Naive B cell (primary cell): ENCODE measurements at regions not wholly inside any gene's neighbourhood (a gene's known extent, or its start where the extent isn't known, plus 50 kb on each side); places are given as distances from the start of the nearest gene placed in this dataset.

Source experiments
- ATAC-seq, 2 donors: fragments of 150-1000 bp; cut with Tn5 transposase; 2 replicates each; pipeline ENCODE4 v1.10.0; 2021; ENCODE audit warnings: low read depth in 2 of 2, mild to moderate bottlenecking in 2 of 2, moderate library complexity in 2 of 2
- DNase-seq: peaks from one replicate; pipeline ENCODE4 v3.0.0; 2022
- H3K27ac Mint-ChIP-seq, 6 donors: one replicate each; pipeline ENCODE4 v1.8.0; 2020 to 2022; ENCODE audit warnings: mild to moderate bottlenecking in 6 of 6, mixed read lengths in 6 of 6, moderate library complexity in 5 of 6, inconsistent platforms in 2 of 6
- H3K27me3 Mint-ChIP-seq, 3 donors: one replicate each; pipeline ENCODE4 v1.8.0; 2021 to 2022; ENCODE audit warnings: mixed read lengths in 3 of 3, mild to moderate bottlenecking in 1 of 3
- H3K36me3 Mint-ChIP-seq, 2 donors: one replicate each; pipeline ENCODE4 v1.8.0; 2020 to 2022; ENCODE audit warnings: mixed read lengths in 2 of 2, inconsistent platforms in 1 of 2, mild to moderate bottlenecking in 1 of 2
- H3K4me1 Mint-ChIP-seq, 3 donors: one replicate each; pipeline ENCODE4 v1.8.0; 2020 to 2022; ENCODE audit warnings: mixed read lengths in 3 of 3, inconsistent platforms in 1 of 3, mild to moderate bottlenecking in 1 of 3, moderate library complexity in 1 of 3
- H3K4me3 Mint-ChIP-seq, 8 donors: one replicate each; pipeline ENCODE4 v1.8.0; 2020 to 2022; ENCODE audit warnings: mild to moderate bottlenecking in 8 of 8, mixed read lengths in 8 of 8, moderate library complexity in 8 of 8, inconsistent platforms in 2 of 8
- H3K9me3 Mint-ChIP-seq, 7 donors: one replicate each; pipeline ENCODE4 v1.8.0; 2020 to 2022; ENCODE audit warnings: mixed read lengths in 7 of 7, mild to moderate bottlenecking in 5 of 7, inconsistent platforms in 2 of 7, moderate library complexity in 1 of 7

GRCh38 chr16:79933603-79934002 is 333.1 kb upstream of the MAF start:
- DNase-seq = no peak
- peaks cover 0 to 6% (median 0%) of the 10 kb centered on the region in 7 donors for H3K9me3 Mint-ChIP-seq
- H3K36me3 Mint-ChIP-seq = no peaks in the 10 kb centered on the region
- ATAC-seq = no peak
- H3K27ac Mint-ChIP-seq = no peak overlapping the region
- peaks cover 0 to 9% (median 0%) of the 10 kb centered on the region in 3 donors for H3K27me3 Mint-ChIP-seq
- H3K4me3 Mint-ChIP-seq = no peak overlapping the region
- H3K4me1 Mint-ChIP-seq = no peaks in the 10 kb centered on the region

- Mint-ChIP-seq H3K4me1 (no peaks in the 10 kb centered on the region), H3K27me3 (peaks cover 0 to 5% (median 0%) of the 10 kb centered on the region in 3 donors), H3K27ac (no peak overlapping the region), H3K4me3 (no peak overlapping the region), H3K36me3 (no peaks in the 10 kb centered on the region), H3K9me3 (peaks cover 0 to 6% (median 0%) of the 10 kb centered on the region in 7 donors)
- DNase-seq (no peak), ATAC-seq (no peak)
These were observed 332.0 kb upstream of the MAF start for GRCh38 chr16:79932572-79932971.

- Mint-ChIP-seq H3K27me3 (peaks cover 0 to 5% (median 0%) of the 10 kb centered on the region in 3 donors), H3K27ac (no peak overlapping the region)
These were observed 331.2 kb upstream of the MAF start for GRCh38 chr16:79931721-79932120.

GRCh38 chr16:79929260-79929965 is 328.9 kb upstream of the MAF start:
- no peak for ATAC-seq
- H3K9me3 Mint-ChIP-seq = peaks cover 0 to 6% (median 0%) of the 10 kb centered on the region in 7 donors
- H3K36me3 Mint-ChIP-seq = no peaks in the 10 kb centered on the region
- H3K27ac Mint-ChIP-seq = no peak overlapping the region
- no peak for DNase-seq
- H3K4me1 Mint-ChIP-seq = no peaks in the 10 kb centered on the region
- no peak overlapping the region for H3K4me3 Mint-ChIP-seq
- H3K27me3 Mint-ChIP-seq = no peaks in the 10 kb centered on the region

More at GRCh38 chr16:79931721-79932120, 331.2 kb upstream of the MAF start:
- DNase-seq = no peak
- peaks cover 0 to 6% (median 0%) of the 10 kb centered on the region in 7 donors for H3K9me3 Mint-ChIP-seq
- ATAC-seq = no peak
- H3K4me1 Mint-ChIP-seq = no peaks in the 10 kb centered on the region
- H3K4me3 Mint-ChIP-seq = no peak overlapping the region
- H3K36me3 Mint-ChIP-seq = no peaks in the 10 kb centered on the region

GRCh38 chr16:79928142-79928873 is 327.8 kb upstream of the MAF start:
- H3K27me3 Mint-ChIP-seq = no peaks in the 10 kb centered on the region
- H3K27ac Mint-ChIP-seq = no peak overlapping the region
- H3K4me3 Mint-ChIP-seq = no peak overlapping the region
- peaks cover 0 to 6% (median 0%) of the 10 kb centered on the region in 7 donors for H3K9me3 Mint-ChIP-seq
- DNase-seq (no peak), ATAC-seq (no peak)
- H3K36me3 Mint-ChIP-seq = no peaks in the 10 kb centered on the region
- H3K4me1 Mint-ChIP-seq = no peaks in the 10 kb centered on the region

GRCh38 chr16:79926451-79927205 is 326.1 kb upstream of the MAF start:
- ATAC-seq (no peak), DNase-seq (no peak)
- Mint-ChIP-seq H3K4me1 (no peaks in the 10 kb centered on the region), H3K4me3 (no peak overlapping the region), H3K27me3 (no peaks in the 10 kb centered on the region), H3K9me3 (peaks cover 0 to 6% (median 0%) of the 10 kb centered on the region in 7 donors), H3K36me3 (no peaks in the 10 kb centered on the region), H3K27ac (no peak overlapping the region)

GRCh38 chr16:79923431-79923830 is 322.9 kb upstream of the MAF start:
- Mint-ChIP-seq H3K9me3 (no peaks in the 10 kb centered on the region), H3K27me3 (no peaks in the 10 kb centered on the region), H3K4me3 (no peak overlapping the region), H3K36me3 (no peaks in the 10 kb centered on the region), H3K4me1 (no peaks in the 10 kb centered on the region), H3K27ac (no peak overlapping the region)
- DNase-seq (no peak), ATAC-seq (no peak)

GRCh38 chr16:79920685-79921084 is 320.1 kb upstream of the MAF start:
- Mint-ChIP-seq H3K27ac (no peak overlapping the region), H3K36me3 (no peaks in the 10 kb centered on the region), H3K27me3 (no peaks in the 10 kb centered on the region), H3K4me3 (no peak overlapping the region), H3K9me3 (no peaks in the 10 kb centered on the region), H3K4me1 (no peaks in the 10 kb centered on the region)
- DNase-seq = no peak
- ATAC-seq = no peak

- no peaks in the 10 kb centered on the region for H3K9me3 Mint-ChIP-seq
- no peak overlapping the region for H3K4me3 Mint-ChIP-seq
- H3K27ac Mint-ChIP-seq = no peak overlapping the region
- no peaks in the 10 kb centered on the region for H3K27me3 Mint-ChIP-seq
- DNase-seq (no peak), ATAC-seq (no peak)
- H3K4me1 Mint-ChIP-seq = no peaks in the 10 kb centered on the region
- H3K36me3 Mint-ChIP-seq = no peaks in the 10 kb centered on the region
These were observed 318.4 kb upstream of the MAF start for GRCh38 chr16:79918916-79919315.

- DNase-seq (no peak), ATAC-seq (no peak)
- no peaks in the 10 kb centered on the region for H3K36me3 Mint-ChIP-seq
- H3K27me3 Mint-ChIP-seq = no peaks in the 10 kb centered on the region
- no peaks in the 10 kb centered on the region for H3K4me1 Mint-ChIP-seq
- H3K4me3 Mint-ChIP-seq = no peak overlapping the region
- no peak overlapping the region for H3K27ac Mint-ChIP-seq
- H3K9me3 Mint-ChIP-seq = no peaks in the 10 kb centered on the region
These were observed 315.2 kb upstream of the MAF start for GRCh38 chr16:79915761-79916160.

- no peak overlapping the region for H3K4me3 Mint-ChIP-seq
- ATAC-seq (no peak), DNase-seq (no peak)
- no peaks in the 10 kb centered on the region for H3K4me1 Mint-ChIP-seq
- H3K27ac Mint-ChIP-seq = no peak overlapping the region
- H3K27me3 Mint-ChIP-seq = no peaks in the 10 kb centered on the region
- H3K36me3 Mint-ChIP-seq = no peaks in the 10 kb centered on the region
- H3K9me3 Mint-ChIP-seq = no peaks in the 10 kb centered on the region
These were observed 314.6 kb upstream of the MAF start for GRCh38 chr16:79914961-79915720.

- ATAC-seq (no peak), DNase-seq (no peak)
- no peaks in the 10 kb centered on the region for H3K36me3 Mint-ChIP-seq
- peak overlapping the region in 1 of 6 donors; percentile 76 for H3K27ac Mint-ChIP-seq
- no peak overlapping the region for H3K4me3 Mint-ChIP-seq
- H3K4me1 Mint-ChIP-seq = no peaks in the 10 kb centered on the region
- H3K9me3 Mint-ChIP-seq = no peaks in the 10 kb centered on the region
- no peaks in the 10 kb centered on the region for H3K27me3 Mint-ChIP-seq
These were observed 312.2 kb upstream of the MAF start for GRCh38 chr16:79912592-79913310.

GRCh38 chr16:79911660-79912059 is 311.1 kb upstream of the MAF start:
- H3K36me3 Mint-ChIP-seq = no peaks in the 10 kb centered on the region
- no peak overlapping the region for H3K27ac Mint-ChIP-seq
- ATAC-seq = no peak
- no peaks in the 10 kb centered on the region for H3K9me3 Mint-ChIP-seq
- peaks cover 0 to 5% (median 0%) of the 10 kb centered on the region in 3 donors for H3K27me3 Mint-ChIP-seq
- no peak for DNase-seq
- no peaks in the 10 kb centered on the region for H3K4me1 Mint-ChIP-seq
- H3K4me3 Mint-ChIP-seq = no peak overlapping the region
